CD4-positive, CD25-positive, alpha-beta regulatory T cell (primary cell): ENCODE measurements at regions not wholly inside any gene's neighbourhood (a gene's known extent, or its start where the extent isn't known, plus 50 kb on each side); places are given as distances from the start of the nearest gene placed in this dataset.

Source experiments
- ATAC-seq, 2 donors: fragments of 150-1000 bp; cut with Tn5 transposase; one replicate each; pipeline ENCODE4 v1.10.0; 2021; ENCODE audit warnings: low read depth in 2 of 2, moderate number of reproducible peaks in 2 of 2, moderate library complexity in 1 of 2
- DNase-seq, 3 donors: peaks; one replicate each; pipeline versions ENCODE4 v3.0.0 to v3.0.0-alpha.2; 2012 to 2022; ENCODE audit warnings: mixed read lengths in 1 of 3
- H3K27ac ChIP-seq: one replicate; pipeline ENCODE4 v1.7.0; 2013; ENCODE audit warnings: mild to moderate bottlenecking, low read length; ENCODE audit not compliant: insufficient read depth, poor library complexity, severe bottlenecking
- H3K27me3 ChIP-seq: one replicate; pipeline ENCODE4 v1.7.0; 2013; ENCODE audit warnings: low read length; ENCODE audit not compliant: control insufficient read depth, insufficient read depth
- H3K36me3 ChIP-seq: one replicate; pipeline ENCODE4 v1.7.0; 2013; ENCODE audit warnings: mild to moderate bottlenecking, low read length, moderate library complexity; ENCODE audit not compliant: control insufficient read depth, insufficient read depth
- H3K4me1 ChIP-seq: 2 replicates; pipeline ENCODE4 v1.7.0; 2013; ENCODE audit warnings: mild to moderate bottlenecking, low read length; ENCODE audit not compliant: insufficient read depth, control insufficient read depth, poor library complexity, severe bottlenecking
- H3K4me3 ChIP-seq: one replicate; pipeline ENCODE4 v1.7.0; 2013; ENCODE audit warnings: low read depth, mild to moderate bottlenecking, low read length, moderate library complexity
- H3K9me3 ChIP-seq, 2 experiments: 1 replicate in 1 of 2; 2 replicates in 1 of 2; pipeline ENCODE4 v1.7.0; 2013; ENCODE audit warnings: low read length in 2 of 2, mild to moderate bottlenecking in 1 of 2, moderate library complexity in 1 of 2; ENCODE audit not compliant: control insufficient read depth in 2 of 2
- H3K27ac Mint-ChIP-seq, 3 donors: one replicate each; pipeline ENCODE4 v1.8.0; 2020 to 2022; ENCODE audit warnings: mild to moderate bottlenecking in 3 of 3, mixed read lengths in 3 of 3, moderate library complexity in 2 of 3
- H3K27me3 Mint-ChIP-seq: one replicate; pipeline ENCODE4 v1.8.0; 2022; ENCODE audit warnings: mild to moderate bottlenecking, mixed read lengths
- H3K36me3 Mint-ChIP-seq: one replicate; pipeline ENCODE4 v1.8.0; 2020; ENCODE audit warnings: mixed read lengths
- H3K4me1 Mint-ChIP-seq, 4 donors: one replicate each; pipeline ENCODE4 v1.8.0; 2020 to 2022; ENCODE audit warnings: mixed read lengths in 4 of 4, mild to moderate bottlenecking in 1 of 4
- H3K4me3 Mint-ChIP-seq, 4 donors: one replicate each; pipeline ENCODE4 v1.8.0; 2020 to 2022; ENCODE audit warnings: mild to moderate bottlenecking in 4 of 4, mixed read lengths in 4 of 4, moderate library complexity in 3 of 4
- H3K9me3 Mint-ChIP-seq, 7 donors: one replicate each; pipeline ENCODE4 v1.8.0; 2020 to 2022; ENCODE audit warnings: mixed read lengths in 7 of 7, mild to moderate bottlenecking in 3 of 7, moderate library complexity in 2 of 7

GRCh38 chr2:5751873-5752482, 59.8 kb downstream of the SOX11 start:
- DNase-seq (no peak), ATAC-seq (no peak)
- H3K9me3 ChIP-seq: no peaks in the 10 kb centered on the region
- no peak overlapping the region for H3K4me3 Mint-ChIP-seq
- no peaks in the 10 kb centered on the region for H3K4me1 Mint-ChIP-seq
- H3K9me3 Mint-ChIP-seq: peaks cover 2 to 8% (median 4%) of the 10 kb centered on the region in 7 donors
- H3K27me3 ChIP-seq: no peaks in the 10 kb centered on the region
- no peak overlapping the region for H3K27ac Mint-ChIP-seq
- H3K27me3 Mint-ChIP-seq: no peaks in the 10 kb centered on the region
- no peaks in the 10 kb centered on the region for H3K4me1 ChIP-seq
- no peaks in the 10 kb centered on the region for H3K36me3 ChIP-seq
- H3K36me3 Mint-ChIP-seq: no peaks in the 10 kb centered on the region
- H3K4me3 ChIP-seq: no peak overlapping the region
- no peak overlapping the region for H3K27ac ChIP-seq

DNA sequence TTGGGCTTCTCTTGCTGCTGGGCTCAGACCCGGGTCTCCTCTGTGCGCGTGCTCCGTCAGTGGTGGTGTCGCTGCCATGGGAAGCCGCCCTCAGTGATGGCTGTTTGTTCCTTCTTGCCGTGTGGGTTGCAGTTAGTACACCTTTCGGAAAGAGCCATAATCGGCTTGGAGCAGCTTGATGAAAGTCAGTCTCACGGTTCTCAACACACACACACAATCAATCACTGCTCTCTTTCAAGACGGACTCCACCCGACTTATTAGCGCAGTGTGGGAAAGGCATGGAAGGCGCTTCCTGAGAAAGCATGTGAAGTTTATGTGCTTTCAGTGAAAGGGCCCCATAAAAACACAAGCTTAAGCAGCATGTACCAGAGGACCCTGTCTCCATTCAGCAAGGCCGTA, 64.1 kb downstream of the SOX11 start:
- DNase-seq: no peak
- Histone ChIP-seq H3K4me1 (no peaks in the 10 kb centered on the region), H3K27me3 (no peaks in the 10 kb centered on the region), H3K27ac (no peak overlapping the region), H3K9me3 (no peaks in the 10 kb centered on the region), H3K4me3 (no peak overlapping the region), H3K36me3 (no peaks in the 10 kb centered on the region)
- H3K27ac Mint-ChIP-seq: no peak overlapping the region
- H3K9me3 Mint-ChIP-seq: peaks cover 1 to 6% (median 4%) of the 10 kb centered on the region in 7 donors
- no peaks in the 10 kb centered on the region for H3K27me3 Mint-ChIP-seq
- H3K36me3 Mint-ChIP-seq: no peaks in the 10 kb centered on the region
- H3K4me3 Mint-ChIP-seq: no peak overlapping the region
- no peaks in the 10 kb centered on the region for H3K4me1 Mint-ChIP-seq
- ATAC-seq: no peak

DNA sequence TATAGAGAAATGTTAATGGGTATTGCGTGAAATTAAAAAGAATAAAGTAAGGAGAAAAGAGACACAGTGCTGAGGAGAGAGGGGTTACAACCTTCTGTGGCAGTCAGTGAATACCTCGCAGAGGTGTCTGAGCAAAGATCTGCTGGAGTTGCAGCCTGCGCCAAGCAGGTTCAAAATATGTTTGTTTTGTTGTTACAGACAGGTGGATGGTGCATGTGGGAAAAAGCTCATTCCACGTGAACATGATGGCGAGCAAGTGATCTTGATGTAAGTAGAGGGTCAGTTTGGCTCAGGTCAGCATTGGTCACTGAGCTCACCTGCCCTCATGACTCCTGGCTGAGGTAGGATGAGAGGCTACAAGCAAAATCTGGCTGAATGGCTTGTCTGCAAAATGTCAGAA, 66.2 kb downstream of the SOX11 start:
- Histone ChIP-seq H3K9me3 (no peaks in the 10 kb centered on the region), H3K27ac (no peak overlapping the region), H3K27me3 (no peaks in the 10 kb centered on the region), H3K4me3 (no peak overlapping the region), H3K36me3 (no peaks in the 10 kb centered on the region), H3K4me1 (no peaks in the 10 kb centered on the region)
- peaks cover 0 to 9% (median 4%) of the 10 kb centered on the region in 7 donors for H3K9me3 Mint-ChIP-seq
- H3K4me3 Mint-ChIP-seq: no peak overlapping the region
- DNase-seq: no peak
- no peak overlapping the region for H3K27ac Mint-ChIP-seq
- no peak for ATAC-seq
- no peaks in the 10 kb centered on the region for H3K27me3 Mint-ChIP-seq
- H3K36me3 Mint-ChIP-seq: no peaks in the 10 kb centered on the region
- no peaks in the 10 kb centered on the region for H3K4me1 Mint-ChIP-seq

DNA sequence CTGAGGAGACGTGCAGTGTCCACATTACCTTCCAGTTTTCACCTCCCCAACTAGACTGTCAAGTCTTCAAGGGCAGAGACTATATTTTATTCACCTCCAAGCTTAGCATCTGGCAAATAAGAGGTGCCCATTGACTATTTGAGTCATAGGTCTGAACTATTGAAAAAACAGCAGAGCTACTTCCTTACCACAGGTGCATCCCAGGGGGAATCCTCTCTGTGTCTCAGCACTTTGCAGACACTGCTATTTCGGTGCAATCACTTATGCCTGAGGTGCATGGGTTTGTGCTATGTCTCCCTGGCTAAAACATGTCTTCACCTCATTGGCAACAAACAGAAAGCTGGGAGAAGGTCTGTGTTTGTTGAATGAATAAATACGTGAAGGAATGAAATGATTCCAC, 67.8 kb downstream of the SOX11 start:
- Histone ChIP-seq H3K27me3 (no peaks in the 10 kb centered on the region), H3K4me1 (no peaks in the 10 kb centered on the region), H3K4me3 (no peak overlapping the region), H3K9me3 (no peaks in the 10 kb centered on the region), H3K36me3 (no peaks in the 10 kb centered on the region), H3K27ac (no peak overlapping the region)
- no peaks in the 10 kb centered on the region for H3K36me3 Mint-ChIP-seq
- no peaks in the 10 kb centered on the region for H3K27me3 Mint-ChIP-seq
- H3K9me3 Mint-ChIP-seq: peaks cover 0 to 9% (median 2%) of the 10 kb centered on the region in 7 donors
- ATAC-seq (no peak), DNase-seq (no peak)
- no peak overlapping the region for H3K4me3 Mint-ChIP-seq
- no peaks in the 10 kb centered on the region for H3K4me1 Mint-ChIP-seq
- no peak overlapping the region for H3K27ac Mint-ChIP-seq

DNA sequence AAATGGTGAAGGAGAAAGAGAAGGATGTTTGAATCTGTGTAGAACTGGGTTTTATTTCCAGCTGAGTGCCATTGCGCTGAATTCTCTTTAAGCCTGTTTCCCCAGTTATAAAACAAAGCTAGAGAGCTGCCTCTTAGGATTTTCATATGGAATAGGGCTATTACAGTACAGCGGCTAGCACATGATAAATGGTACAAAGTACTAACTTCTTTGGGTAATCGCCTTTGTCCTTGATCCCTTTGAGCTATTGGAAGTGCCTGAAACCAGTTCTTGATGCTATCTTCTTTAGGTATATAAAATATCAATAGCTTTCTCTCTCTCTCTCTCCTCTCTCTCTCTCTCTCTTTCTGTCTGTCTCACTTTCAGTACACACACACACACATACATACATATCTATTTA, 71.3 kb downstream of the SOX11 start:
- no peak for DNase-seq
- no peaks in the 10 kb centered on the region for H3K4me1 ChIP-seq
- no peaks in the 10 kb centered on the region for H3K27me3 ChIP-seq
- H3K4me1 Mint-ChIP-seq: no peaks in the 10 kb centered on the region
- peaks cover 0 to 12% (median 5%) of the 10 kb centered on the region in 7 donors for H3K9me3 Mint-ChIP-seq
- no peak overlapping the region for H3K27ac ChIP-seq
- no peaks in the 10 kb centered on the region for H3K36me3 ChIP-seq
- no peaks in the 10 kb centered on the region for H3K27me3 Mint-ChIP-seq
- H3K9me3 ChIP-seq: no peaks in the 10 kb centered on the region
- H3K27ac Mint-ChIP-seq: no peak overlapping the region
- H3K4me3 Mint-ChIP-seq: no peak overlapping the region
- ATAC-seq: no peak
- H3K36me3 Mint-ChIP-seq: no peaks in the 10 kb centered on the region
- H3K4me3 ChIP-seq: no peak overlapping the region

GRCh38 chr2:5764041-5764440, 71.9 kb downstream of the SOX11 start:
- H3K36me3 Mint-ChIP-seq: no peaks in the 10 kb centered on the region
- no peaks in the 10 kb centered on the region for H3K27me3 Mint-ChIP-seq
- H3K4me1 ChIP-seq: no peaks in the 10 kb centered on the region
- no peak overlapping the region for H3K4me3 Mint-ChIP-seq
- ATAC-seq (no peak), DNase-seq (no peak)
- peaks cover 0 to 13% (median 5%) of the 10 kb centered on the region in 7 donors for H3K9me3 Mint-ChIP-seq
- no peak overlapping the region for H3K27ac ChIP-seq
- H3K4me1 Mint-ChIP-seq: no peaks in the 10 kb centered on the region
- no peaks in the 10 kb centered on the region for H3K9me3 ChIP-seq
- H3K4me3 ChIP-seq: no peak overlapping the region
- no peaks in the 10 kb centered on the region for H3K36me3 ChIP-seq
- no peaks in the 10 kb centered on the region for H3K27me3 ChIP-seq
- H3K27ac Mint-ChIP-seq: no peak overlapping the region

GRCh38 chr2:5766056-5766455, 73.9 kb downstream of the SOX11 start:
- ATAC-seq (no peak), DNase-seq (no peak)
- no peaks in the 10 kb centered on the region for H3K36me3 ChIP-seq
- no peaks in the 10 kb centered on the region for H3K9me3 ChIP-seq
- no peaks in the 10 kb centered on the region for H3K4me1 ChIP-seq
- H3K4me3 Mint-ChIP-seq: no peak overlapping the region
- H3K27ac Mint-ChIP-seq: no peak overlapping the region
- H3K4me1 Mint-ChIP-seq: no peaks in the 10 kb centered on the region
- H3K27ac ChIP-seq: no peak overlapping the region
- H3K36me3 Mint-ChIP-seq: no peaks in the 10 kb centered on the region
- no peak overlapping the region for H3K4me3 ChIP-seq
- H3K27me3 ChIP-seq: no peaks in the 10 kb centered on the region
- H3K9me3 Mint-ChIP-seq: peaks cover 0 to 13% (median 4%) of the 10 kb centered on the region in 7 donors
- H3K27me3 Mint-ChIP-seq: no peaks in the 10 kb centered on the region

GRCh38 chr2:5766561-5766960, 74.4 kb downstream of the SOX11 start:
- no peaks in the 10 kb centered on the region for H3K4me1 ChIP-seq
- no peak overlapping the region for H3K4me3 ChIP-seq
- no peaks in the 10 kb centered on the region for H3K4me1 Mint-ChIP-seq
- no peak overlapping the region for H3K4me3 Mint-ChIP-seq
- no peaks in the 10 kb centered on the region for H3K36me3 Mint-ChIP-seq
- H3K27me3 ChIP-seq: no peaks in the 10 kb centered on the region
- H3K27ac Mint-ChIP-seq: peak overlapping the region in 1 of 3 donors; percentile 28
- DNase-seq (no peak), ATAC-seq (no peak)
- H3K27ac ChIP-seq: no peak overlapping the region
- no peaks in the 10 kb centered on the region for H3K9me3 ChIP-seq
- peaks cover 0 to 12% (median 4%) of the 10 kb centered on the region in 7 donors for H3K9me3 Mint-ChIP-seq
- H3K27me3 Mint-ChIP-seq: no peaks in the 10 kb centered on the region
- H3K36me3 ChIP-seq: no peaks in the 10 kb centered on the region
